SHP77 (cell line): ENCODE measurements at regions not wholly inside any gene's neighbourhood (a gene's known extent, or its start where the extent isn't known, plus 50 kb on each side); places are given as distances from the start of the nearest gene placed in this dataset.

Source experiments
- DNase-seq, 2 experiments: peaks; one replicate each; lab custom pipeline; 2025; lab: John Stamatoyannopoulos, UW

DNA sequence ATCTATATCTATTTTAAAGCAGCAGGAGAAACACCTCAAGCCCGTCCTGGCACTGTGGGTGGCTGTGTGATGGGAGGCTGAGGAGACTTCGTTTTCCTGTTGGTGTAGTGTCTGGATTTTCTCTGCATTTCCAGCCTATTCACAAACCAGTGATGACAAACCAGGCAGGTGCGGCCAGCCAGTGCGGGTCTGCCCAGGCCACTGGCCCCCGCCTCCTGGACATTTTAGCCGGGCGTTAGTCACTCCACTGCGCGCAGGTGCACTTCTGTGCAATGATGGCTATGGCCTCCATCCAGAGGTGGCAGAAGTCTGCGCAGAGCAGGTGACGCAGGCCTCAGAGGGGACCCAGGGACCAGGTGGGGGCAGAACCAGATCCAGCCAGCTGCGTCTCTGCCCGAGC lies 64.9 kb upstream of the PITRM1 start:
- DNase-seq: peak; percentile 34 to 62

- DNase-seq: no peak
Measured at GRCh38 chr10:3236644-3237404, 64.2 kb upstream of the PITRM1 start.

DNA sequence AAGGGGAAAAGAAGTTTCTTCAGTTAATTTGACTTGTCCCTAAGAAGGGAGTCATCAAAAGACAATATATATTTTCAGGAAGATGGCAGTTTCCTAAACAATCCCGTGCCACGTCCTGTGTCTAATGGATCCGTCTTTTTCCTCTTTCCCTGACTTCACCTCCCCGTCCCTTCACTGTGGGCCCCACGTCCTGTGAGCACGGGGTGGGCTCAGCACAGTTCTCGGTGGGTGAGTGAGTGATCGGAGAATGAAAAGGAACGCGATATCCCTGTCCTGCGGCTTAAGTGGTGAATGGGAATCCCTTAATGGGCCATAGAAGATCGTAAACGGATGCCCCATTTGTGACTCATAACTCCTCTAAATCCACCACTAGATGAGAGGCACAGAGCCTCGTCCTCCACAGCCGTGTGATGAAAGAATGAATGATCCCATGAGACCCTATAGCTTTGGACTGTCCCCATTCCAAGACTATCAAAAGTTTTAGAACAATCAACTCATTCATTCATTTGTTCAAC lies 63.5 kb upstream of the PITRM1 start:
- no peak for DNase-seq

- no peak for DNase-seq
Measured at GRCh38 chr10:3235395-3235794, 62.8 kb upstream of the PITRM1 start.

- DNase-seq: no peak
Measured at GRCh38 chr10:3233486-3233990, 61.0 kb upstream of the PITRM1 start.

DNA sequence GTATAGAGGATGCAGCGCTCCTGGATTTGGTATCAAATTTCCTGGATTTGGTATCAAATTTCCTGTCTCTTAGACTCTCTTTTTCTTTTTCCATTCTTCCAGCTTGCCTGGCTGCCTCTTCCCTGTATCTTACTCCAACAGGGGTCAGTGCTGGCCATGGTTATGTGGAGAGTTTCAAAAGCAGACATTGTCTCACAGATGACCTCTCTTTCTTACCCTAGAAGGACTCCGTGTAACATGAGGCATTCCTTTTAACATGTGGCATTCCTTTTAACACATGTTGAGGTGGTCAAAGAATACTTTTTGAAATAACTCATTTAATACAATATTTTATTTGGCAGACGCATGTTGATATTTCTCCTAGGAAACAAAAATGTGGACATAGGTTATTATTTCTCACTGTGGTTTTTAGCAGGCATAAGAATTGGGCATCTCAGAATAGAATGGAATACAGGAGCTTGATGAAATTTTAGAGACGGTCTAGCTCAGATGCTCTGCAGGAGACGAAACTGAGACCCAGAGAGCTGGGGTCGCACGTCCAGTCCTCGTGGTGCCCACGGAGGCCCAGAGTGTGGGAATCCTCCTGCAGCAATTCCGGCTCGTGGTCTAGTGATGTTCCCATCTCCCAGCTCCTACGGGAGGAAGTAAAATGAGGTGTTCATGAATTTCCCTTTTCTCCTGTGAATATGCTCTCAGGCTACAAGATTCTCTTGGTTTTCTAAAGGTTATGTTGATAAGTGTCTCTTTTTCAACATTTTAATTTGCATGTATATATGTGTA lies 59.6 kb upstream of the PITRM1 start:
- DNase-seq: no peak

- no peak for DNase-seq
Measured at GRCh38 chr10:3229815-3230214, 57.2 kb upstream of the PITRM1 start.

DNA sequence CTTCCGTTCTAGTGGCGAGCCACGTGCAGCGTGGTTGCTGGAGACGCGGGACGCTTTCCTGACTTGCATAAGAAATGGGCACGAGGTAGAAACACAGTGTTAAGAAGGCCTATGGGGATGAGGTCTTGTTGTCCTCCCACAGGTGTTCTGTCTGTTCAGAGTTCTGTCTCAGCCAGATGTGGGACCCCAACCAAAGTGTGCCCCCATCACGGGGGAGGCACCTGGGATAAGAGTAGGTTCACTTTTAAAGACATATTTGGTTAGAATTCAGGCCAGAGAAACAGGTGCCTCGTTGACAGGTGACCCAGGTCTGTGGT lies 56.0 kb upstream of the PITRM1 start:
- no peak for DNase-seq

DNA sequence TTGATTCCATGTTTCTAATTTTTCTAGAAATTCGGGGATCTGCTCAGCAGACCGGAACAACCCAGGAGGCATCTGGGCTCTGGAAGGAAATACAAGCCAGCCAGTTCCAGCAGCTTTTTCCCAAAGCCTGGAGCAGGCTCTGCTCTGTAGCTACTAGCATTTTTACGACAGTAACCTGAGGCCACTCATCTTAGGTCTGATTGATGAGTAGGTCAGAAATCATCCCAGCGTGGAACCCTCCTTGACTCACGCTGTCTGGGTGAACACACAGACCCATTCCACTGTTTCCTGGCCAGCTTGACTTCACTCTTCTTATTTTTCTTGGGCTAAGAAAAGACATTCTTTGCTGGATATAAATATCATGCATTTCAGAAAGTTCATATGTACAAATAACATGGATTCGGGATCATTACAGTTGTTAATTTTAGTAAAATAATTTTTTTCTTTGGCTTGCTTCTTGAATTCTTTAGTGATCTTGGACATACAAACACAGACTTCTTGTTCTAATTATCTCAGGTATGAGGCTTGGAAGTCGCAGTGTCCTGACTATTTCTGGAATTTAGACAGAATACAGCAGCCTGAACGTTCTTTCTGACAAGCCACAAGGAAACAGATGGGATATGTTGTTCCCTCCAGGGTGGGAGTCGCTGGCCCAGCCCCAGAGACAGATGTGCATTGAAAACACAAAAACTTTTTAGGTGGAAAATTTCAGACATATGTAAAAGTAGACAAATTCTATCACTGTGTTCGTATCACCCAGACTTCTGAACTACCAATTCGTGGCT lies 54.6 kb upstream of the PITRM1 start:
- no peak for DNase-seq

DNA sequence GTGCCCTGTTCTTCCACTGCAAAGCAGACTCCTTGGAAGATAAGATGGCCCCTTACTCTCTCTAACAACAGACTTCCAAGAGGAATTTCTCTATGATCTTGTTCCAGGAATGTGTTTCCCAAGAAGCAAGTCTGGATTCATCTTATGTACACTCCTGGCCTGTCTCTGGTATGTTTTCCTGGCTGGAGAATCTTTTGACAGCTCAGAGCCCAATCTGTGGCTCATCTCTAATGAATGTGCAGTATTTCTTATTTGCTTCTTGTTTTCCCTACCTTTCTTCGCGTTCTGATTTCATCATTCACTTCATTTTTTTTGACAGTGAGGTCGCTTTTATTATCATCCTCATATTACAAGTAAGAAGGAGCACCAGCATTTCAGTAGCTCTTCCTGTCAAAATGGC lies 53.0 kb upstream of the PITRM1 start:
- no peak for DNase-seq

GRCh38 chr10:3224241-3224640 lies 51.7 kb upstream of the PITRM1 start:
- DNase-seq: no peak

- DNase-seq: no peak
Measured at GRCh38 chr10:3222626-3223025, 50.0 kb upstream of the PITRM1 start.
